ENCODE measurements at regions not wholly inside any gene's neighbourhood (a gene's known extent, or its start where the extent isn't known, plus 50 kb on each side); places are given as distances from the start of the nearest gene placed in this dataset.

GRCh38 chr2:107062599-107063220, 176.7 kb upstream of the ST6GAL2 start:
- 65% methylated on average over 5 of the region's 5 CpGs for WGBS (ENCODE audit: low lambda C conversion rate)
- Histone ChIP-seq H3K27me3 (ENCODE audit: insufficient read depth) (no peaks in the 10 kb centered on the region), H3K4me1 (ENCODE audit: control insufficient read depth in 1 of 2, insufficient read depth in 2 of 2, low read depth in 1 of 2, low read length in 1 of 2) (peaks cover 0 to 5% of the 10 kb centered on the region in 2 experiments; a peak in 2 of 4 replicates), H3K9me3 (no peaks in the 10 kb centered on the region; the same call in 1 of the 2 replicates), H3K9me2 (no peaks in the 10 kb centered on the region), H3F3A (replicated peaks; ENCODE audit: insufficient read depth) (no peaks in the 10 kb centered on the region), H2AFZ (ENCODE audit: low read depth) (no peak overlapping the region), H3K9ac (no peak overlapping the region), H3K79me2 (ENCODE audit: insufficient read depth) (no peaks in the 10 kb centered on the region), H3K36me3 (replicated peaks in 1 of 2; ENCODE audit: control insufficient read depth in 1 of 2, insufficient read depth in 2 of 2, low read length in 1 of 2) (no peaks in the 10 kb centered on the region), H3K4me2 (no peak overlapping the region), H3K27ac (ENCODE audit: low read depth in 2 of 2, low read length in 1 of 2) (no peak overlapping the region), H3K4me3 (ENCODE audit: low read depth in 2 of 2, low read length in 1 of 2) (no peak overlapping the region), H4K20me1 (ENCODE audit: insufficient read depth) (no peaks in the 10 kb centered on the region)
- ChIA-PET CTCF (no interaction called here), POLR2A (no interaction called here)
- no peak for DNase-seq
- TF ChIP-seq SIN3A (IDR thresholded peaks at IDR 0.05; ENCODE audit: borderline replicate concordance, low read depth, low read length) (no peak), RAD21 (IDR thresholded peaks at IDR 0.05; ENCODE audit: low read length) (no peak), NFIC (IDR thresholded peaks at IDR 0.05; ENCODE audit: borderline replicate concordance) (no peak), TEAD4 (IDR thresholded peaks at IDR 0.05; ENCODE audit: borderline replicate concordance, insufficient read depth) (no peak), YY1 (IDR thresholded peaks at IDR 0.05; ENCODE audit: low read depth) (no peak), FOSL2 (IDR thresholded peaks at IDR 0.05; ENCODE audit: borderline replicate concordance, low read depth) (no peak), CHD2 (IDR thresholded peaks at IDR 0.05; ENCODE audit: low read length, partially characterized antibody) (no peak)

GRCh38 chr2:107063228-107063627, 177.3 kb upstream of the ST6GAL2 start:
- Histone ChIP-seq H3K4me1 (ENCODE audit: control insufficient read depth in 1 of 2, insufficient read depth in 2 of 2, low read depth in 1 of 2, low read length in 1 of 2) (peaks cover 0 to 5% of the 10 kb centered on the region in 2 experiments; a peak in 2 of 4 replicates), H3K4me3 (ENCODE audit: low read depth in 2 of 2, low read length in 1 of 2) (no peak overlapping the region), H3K36me3 (replicated peaks in 1 of 2; ENCODE audit: control insufficient read depth in 1 of 2, insufficient read depth in 2 of 2, low read length in 1 of 2) (no peaks in the 10 kb centered on the region), H3F3A (replicated peaks; ENCODE audit: insufficient read depth) (no peaks in the 10 kb centered on the region), H3K27me3 (ENCODE audit: insufficient read depth) (no peaks in the 10 kb centered on the region), H4K20me1 (ENCODE audit: insufficient read depth) (no peaks in the 10 kb centered on the region), H3K79me2 (ENCODE audit: insufficient read depth) (no peaks in the 10 kb centered on the region), H3K9me3 (no peaks in the 10 kb centered on the region; the same call in 1 of the 2 replicates), H3K27ac (ENCODE audit: low read depth in 2 of 2, low read length in 1 of 2) (no peak overlapping the region), H3K9me2 (no peaks in the 10 kb centered on the region), H3K9ac (no peak overlapping the region), H2AFZ (ENCODE audit: low read depth) (no peak overlapping the region), H3K4me2 (no peak overlapping the region)
- ChIA-PET CTCF (no interaction called here), POLR2A (no interaction called here)
- 92% methylated on average over 3 of the region's 3 CpGs for whole genome bisulfite sequencing (ENCODE audit: low lambda C conversion rate)
- no peak for TF ChIP-seq MAX (IDR thresholded peaks at IDR 0.05; ENCODE audit: low read depth)
- TF ChIP-seq MEF2A (IDR thresholded peaks at IDR 0.05; ENCODE audit: borderline replicate concordance, low read depth), result no peak
- no peak for TF ChIP-seq NRF1 (IDR thresholded peaks at IDR 0.05; ENCODE audit: low read depth, low read length)
- TF ChIP-seq JUND (IDR thresholded peaks at IDR 0.05), result no peak
- no peak for TF ChIP-seq SIN3A (IDR thresholded peaks at IDR 0.05; ENCODE audit: borderline replicate concordance, low read depth, low read length)
- no peak for TF ChIP-seq TCF12 (IDR thresholded peaks at IDR 0.05)
- no peak for TF ChIP-seq GATA2 (CRISPR knock-in tag; IDR thresholded peaks at IDR 0.05)
- TF ChIP-seq RFX5 (IDR thresholded peaks at IDR 0.05; ENCODE audit: low read length), result no peak
- no peak for TF ChIP-seq RXRA (IDR thresholded peaks at IDR 0.05; ENCODE audit: borderline replicate concordance, low read depth)
- no peak for TF ChIP-seq ZBTB33 (IDR thresholded peaks at IDR 0.05; ENCODE audit: borderline replicate concordance, low read depth)
- TF ChIP-seq TAF1 (IDR thresholded peaks at IDR 0.05; ENCODE audit: borderline replicate concordance, low read depth, low read length), result no peak
- TF ChIP-seq NFIC (IDR thresholded peaks at IDR 0.05; ENCODE audit: borderline replicate concordance), result no peak
- no peak for TF ChIP-seq IRF3 (IDR thresholded peaks at IDR 0.05; ENCODE audit: low read depth, low read length)
- TF ChIP-seq EZH2phosphoT487 (IDR thresholded peaks at IDR 0.05; ENCODE audit: borderline replicate concordance, low read depth), result no peak
- TF ChIP-seq SMC3 (IDR thresholded peaks at IDR 0.05; ENCODE audit: low read depth, low read length), result no peak
- TF ChIP-seq FOXJ3 (CRISPR knock-in tag; IDR thresholded peaks at IDR 0.05), result no peak
- TF ChIP-seq YY1 (IDR thresholded peaks at IDR 0.05; ENCODE audit: low read depth), result no peak
- DNase-seq, result no peak

Measured in SK-N-SH (cell line).